NCI-H748 (cell line): ENCODE measurements at regions not wholly inside any gene's neighbourhood (a gene's known extent, or its start where the extent isn't known, plus 50 kb on each side); places are given as distances from the start of the nearest gene placed in this dataset.
"Not testable (repeated sequence)": the region's sequence is repeated elsewhere in the genome, so short reads cannot be mapped to it uniquely, and the experiment has no call there.

ENCODE experiments used
- DNase-seq: peaks from one replicate; lab custom pipeline; 2025; ENCODE audit not compliant: unreplicated experiment; lab: John Stamatoyannopoulos, UW

DNA sequence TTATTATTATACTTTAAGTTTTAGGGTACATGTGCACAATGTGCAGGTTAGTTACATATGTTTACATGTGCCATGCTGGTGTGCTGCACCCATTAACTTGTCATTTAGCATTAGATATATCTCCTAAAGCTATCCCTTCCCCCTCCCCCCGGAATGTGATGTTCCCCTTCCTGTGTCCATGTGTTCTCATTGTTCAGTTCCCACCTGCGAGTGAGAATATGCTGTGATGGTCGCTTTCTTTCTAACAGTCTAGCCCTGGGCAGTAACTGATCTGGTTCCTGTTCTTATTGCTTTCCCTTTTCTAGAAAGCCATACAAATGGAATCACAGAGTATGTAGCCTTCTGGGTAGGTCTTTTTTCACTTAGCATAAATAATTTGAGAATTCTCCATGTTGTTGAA is 311.1 kb upstream of the CNTNAP2 start:
- not testable (repeated sequence) for DNase-seq

- DNase-seq: no peak
Measured at GRCh38 chr7:145797507-145797906, 319.1 kb upstream of the CNTNAP2 start.

- DNase-seq: no peak
Measured at GRCh38 chr7:145795132-145795531, 321.5 kb upstream of the CNTNAP2 start.

DNA sequence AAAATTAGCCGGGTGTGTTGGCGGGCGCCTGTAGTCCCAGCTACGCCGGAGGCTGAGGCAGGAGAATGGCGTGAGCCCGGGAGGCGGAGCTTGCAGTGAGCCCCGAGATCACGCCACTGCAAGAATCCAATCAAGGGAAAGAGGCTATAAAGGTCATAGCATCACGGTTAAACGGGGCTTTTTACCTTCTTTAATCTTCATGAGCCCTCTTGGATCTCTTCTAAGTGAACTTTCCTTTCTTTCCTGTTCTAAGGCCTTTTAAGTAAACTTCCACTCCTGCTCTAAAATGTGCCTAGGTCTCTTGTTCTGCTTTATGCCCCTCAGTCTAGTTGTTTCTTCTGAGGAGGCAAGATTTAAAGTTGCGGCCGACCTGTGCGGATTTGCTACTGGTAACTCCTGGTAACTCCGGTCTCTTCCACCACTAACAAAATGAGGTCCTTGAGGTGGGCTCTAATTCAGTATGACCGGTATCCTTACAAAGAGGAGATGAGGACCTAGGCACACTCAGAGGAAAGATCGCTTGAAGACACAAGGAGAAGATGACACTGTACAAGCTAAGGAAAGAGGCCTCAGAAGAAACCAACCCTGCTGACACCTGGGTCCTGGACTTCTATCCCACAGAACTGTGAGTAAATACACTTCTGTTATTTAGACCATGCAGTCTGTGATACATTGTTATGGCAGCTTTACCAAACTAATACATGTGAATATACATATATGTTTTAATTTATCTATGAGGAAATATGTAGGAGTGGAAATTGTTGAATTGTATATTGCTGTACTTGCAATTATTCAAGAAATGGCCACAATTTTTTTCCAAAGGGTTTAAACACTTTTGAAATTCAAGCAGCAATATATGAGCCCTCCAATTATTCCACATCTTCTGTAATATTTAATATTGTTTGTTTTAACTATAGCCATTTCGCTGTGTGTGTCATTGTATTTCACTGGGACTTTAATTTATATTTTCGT is 331.5 kb upstream of the CNTNAP2 start:
- no peak for DNase-seq

GRCh38 chr7:145781388-145781787 is 335.2 kb upstream of the CNTNAP2 start:
- DNase-seq: not testable (repeated sequence)

GRCh38 chr7:145779140-145779539 is 337.5 kb upstream of the CNTNAP2 start:
- no peak for DNase-seq

DNA sequence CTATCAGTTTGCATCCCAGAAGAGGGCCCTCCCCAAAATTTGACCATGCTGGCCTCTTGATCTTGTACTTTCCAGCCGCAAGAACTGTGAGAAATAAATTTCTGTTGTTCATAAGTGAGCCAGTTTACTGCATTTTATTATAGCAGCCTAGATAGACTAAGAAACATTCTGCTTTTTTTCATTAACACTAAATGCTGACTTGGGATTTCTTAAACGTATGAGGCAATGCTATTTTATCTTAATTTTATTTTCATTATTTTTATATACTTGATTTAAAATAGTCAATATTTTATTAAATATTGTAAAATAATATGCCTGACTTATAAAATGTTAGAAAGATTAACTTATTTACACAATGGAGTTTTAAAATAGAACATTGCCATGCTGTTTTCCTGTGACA is 341.8 kb upstream of the CNTNAP2 start:
- DNase-seq: no peak

DNA sequence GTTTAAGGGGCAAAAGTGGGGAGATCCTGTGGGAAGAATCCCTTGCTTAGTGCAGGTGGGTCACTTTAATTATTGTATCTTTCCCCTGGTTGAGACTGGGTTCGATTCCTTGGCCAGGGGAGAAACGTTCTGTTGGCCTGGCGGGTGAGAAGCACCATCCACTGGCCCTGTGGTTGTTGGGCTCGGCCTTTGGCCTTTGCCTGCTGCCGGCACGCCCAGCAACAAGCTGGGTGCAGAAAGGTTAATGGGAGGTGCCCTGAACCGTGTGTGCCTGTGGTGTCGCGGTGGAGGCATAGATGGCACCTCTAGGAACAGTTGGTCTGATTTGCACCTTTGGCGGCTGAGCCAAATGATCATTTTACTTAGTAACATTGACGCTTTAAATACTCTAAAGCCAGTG is 363.6 kb upstream of the CNTNAP2 start:
- DNase-seq: no peak

GRCh38 chr7:145737617-145738016 is 379.0 kb upstream of the CNTNAP2 start:
- no peak for DNase-seq

DNA sequence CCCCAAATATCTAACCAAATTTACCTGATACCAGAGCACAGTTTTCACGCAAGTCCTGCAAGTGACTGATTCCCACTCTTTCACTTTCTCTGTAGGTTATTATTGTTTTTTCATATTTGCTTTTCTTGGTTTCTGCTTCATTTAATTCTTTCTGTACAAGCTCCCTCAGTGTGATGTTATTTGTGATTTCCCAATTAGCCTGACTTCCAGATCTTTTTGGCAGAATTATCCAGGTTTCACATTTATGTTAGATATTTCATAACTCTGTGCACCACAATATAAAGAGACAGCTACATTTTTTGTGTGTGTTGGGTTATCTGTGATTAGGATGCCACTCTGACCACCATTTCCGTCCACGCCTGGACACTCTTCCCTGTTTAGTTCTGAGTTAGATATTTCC is 381.5 kb upstream of the CNTNAP2 start:
- DNase-seq: no peak

DNA sequence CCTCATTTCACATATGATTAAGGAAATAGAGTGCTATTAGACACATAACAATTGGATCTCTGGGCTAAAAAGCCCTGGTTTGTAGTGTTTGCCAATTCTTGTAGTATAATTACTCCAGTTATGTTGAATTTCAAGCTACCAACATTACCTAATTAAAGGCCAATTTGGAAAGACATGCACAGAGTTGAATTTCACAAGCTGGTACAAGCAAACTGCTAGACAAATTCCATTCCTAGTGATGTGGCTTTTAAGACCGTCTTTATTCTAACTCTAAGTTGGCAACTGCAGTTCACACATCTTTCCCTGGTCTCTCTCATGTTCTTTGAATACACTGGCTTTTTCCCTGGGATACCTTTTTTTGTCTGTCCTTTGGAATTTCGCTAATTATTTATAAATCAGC is 384.1 kb upstream of the CNTNAP2 start:
- DNase-seq: no peak

GRCh38 chr7:145729691-145730090 is 386.9 kb upstream of the CNTNAP2 start:
- no peak for DNase-seq

DNA sequence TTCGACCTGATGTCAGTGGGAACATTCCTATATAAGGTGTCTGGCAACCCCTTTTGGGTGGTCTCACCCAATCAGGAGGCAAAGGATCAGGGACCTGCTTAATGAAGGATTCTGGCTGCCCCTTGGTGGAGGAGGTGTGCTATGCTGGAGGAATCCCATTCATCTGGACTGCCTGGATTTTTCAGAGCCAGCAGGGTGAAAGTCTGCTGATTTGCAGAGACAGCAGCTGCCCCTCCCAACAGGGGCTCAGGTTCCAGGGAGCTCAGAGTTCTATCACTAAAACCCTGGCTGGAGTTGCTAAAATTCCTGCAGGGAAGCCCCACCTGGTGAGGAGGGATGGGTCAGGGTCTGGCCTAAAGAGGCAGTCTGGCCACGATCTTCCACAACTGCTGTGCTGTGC is 398.5 kb upstream of the CNTNAP2 start:
- no peak for DNase-seq

- no peak for DNase-seq
Measured at GRCh38 chr7:145700488-145700887, 416.1 kb upstream of the CNTNAP2 start.

GRCh38 chr7:145698526-145699262 is 417.9 kb upstream of the CNTNAP2 start:
- DNase-seq: no peak

GRCh38 chr7:145697412-145698107 is 419.0 kb upstream of the CNTNAP2 start:
- DNase-seq: not testable (repeated sequence)

DNA sequence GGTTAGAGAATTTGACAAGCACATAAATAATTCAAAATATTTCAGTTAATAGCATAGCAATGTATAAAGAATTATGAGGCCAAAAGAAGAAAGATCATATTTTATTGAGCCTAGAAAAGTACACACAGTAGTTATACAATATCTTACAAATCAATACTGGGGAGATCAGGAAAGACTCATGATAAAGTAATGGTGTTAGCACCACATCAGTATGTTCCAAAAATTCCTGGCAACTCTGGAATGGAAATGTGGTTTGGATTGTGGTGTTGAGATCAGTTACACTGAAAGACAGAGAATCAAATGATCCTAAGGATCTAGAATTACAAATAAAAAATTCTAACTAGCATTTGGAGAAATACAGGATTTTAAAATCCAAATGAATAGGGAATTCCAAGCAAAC is 420.5 kb upstream of the CNTNAP2 start:
- no peak for DNase-seq

DNA sequence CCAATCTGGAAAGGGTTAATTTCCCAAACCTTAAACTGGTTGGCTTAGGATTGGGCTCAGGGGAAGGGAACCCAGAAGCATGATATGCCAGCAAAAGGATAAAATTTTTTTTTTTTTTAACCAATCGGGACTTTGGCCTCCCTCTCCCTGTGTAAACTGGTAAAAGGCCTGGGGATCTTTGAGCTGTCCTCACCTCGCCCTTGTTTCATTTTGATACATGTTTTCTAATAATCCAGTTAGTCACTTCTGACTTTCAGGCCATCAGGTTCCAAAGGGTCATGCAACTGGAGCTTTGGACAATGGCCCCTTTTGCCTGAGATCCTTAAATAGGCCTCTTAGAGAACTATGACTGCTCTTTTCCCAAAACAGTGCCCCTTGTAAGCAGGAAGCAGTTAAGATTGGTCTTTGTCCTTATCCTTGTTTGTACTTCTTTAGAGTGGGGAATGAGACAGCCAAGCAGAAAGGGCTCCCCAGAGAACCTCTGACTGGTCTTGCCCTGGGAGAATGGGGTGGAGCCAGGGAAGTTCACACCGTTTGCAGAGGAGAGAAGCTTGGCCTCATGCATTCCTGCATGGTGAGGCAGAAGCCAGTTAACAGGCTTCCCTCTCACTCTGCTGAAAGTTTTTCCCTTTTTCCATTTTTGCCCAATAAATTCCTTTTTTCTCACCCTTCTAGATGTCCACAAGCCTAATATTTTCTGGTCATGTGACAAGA is 424.2 kb upstream of the CNTNAP2 start:
- DNase-seq: no peak

GRCh38 chr7:145691377-145691914 is 425.2 kb upstream of the CNTNAP2 start:
- no peak for DNase-seq

DNA sequence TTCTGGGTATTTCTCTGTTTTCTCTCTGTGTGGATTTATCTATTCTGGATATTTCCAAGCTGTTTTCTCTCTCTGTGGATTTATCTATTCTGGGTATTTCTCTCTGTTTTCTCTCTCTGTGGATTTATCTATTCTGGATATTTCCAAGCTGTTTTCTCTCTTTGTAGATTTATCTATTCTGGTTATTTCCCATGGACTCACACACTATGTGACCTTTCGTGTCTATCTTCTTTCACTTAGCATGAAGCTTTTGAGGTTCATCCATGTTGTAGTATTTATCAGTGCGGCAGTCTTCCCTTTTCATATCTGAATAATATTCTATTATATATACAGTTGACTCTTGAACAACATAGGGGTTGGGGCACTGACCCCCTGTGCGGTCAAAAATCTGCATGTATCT is 435.0 kb upstream of the CNTNAP2 start:
- DNase-seq: no peak

GRCh38 chr7:145681159-145681558 is 435.4 kb upstream of the CNTNAP2 start:
- DNase-seq: no peak
